Mammary epithelial cell (primary cell): ENCODE measurements at regions not wholly inside any gene's neighbourhood (a gene's known extent, or its start where the extent isn't known, plus 50 kb on each side); places are given as distances from the start of the nearest gene placed in this dataset.

Experiments used
- EZH2 ChIP-seq: IDR thresholded peaks from 2 replicates; pipeline ENCODE4 v1.6.1; 2012; ENCODE audit warnings: low read length, inconsistent platforms, borderline replicate concordance
- TF ChIP-seq, protein P1 (sequence below), 2 donors: IDR thresholded peaks in 1 of 2; conservative IDR thresholded peaks in 1 of 2; 2 replicates each; pipeline ENCODE4 v1.5.1; 2011 to 2012; ENCODE audit warnings: inconsistent platforms in 2 of 2, low read length in 2 of 2, mild to moderate bottlenecking in 2 of 2, control low read depth in 1 of 2, low read depth in 1 of 2; ENCODE audit not compliant: insufficient read depth in 1 of 2; ENCODE audit errors: extremely low read depth in 1 of 2

- TF ChIP-seq, protein P1, sequence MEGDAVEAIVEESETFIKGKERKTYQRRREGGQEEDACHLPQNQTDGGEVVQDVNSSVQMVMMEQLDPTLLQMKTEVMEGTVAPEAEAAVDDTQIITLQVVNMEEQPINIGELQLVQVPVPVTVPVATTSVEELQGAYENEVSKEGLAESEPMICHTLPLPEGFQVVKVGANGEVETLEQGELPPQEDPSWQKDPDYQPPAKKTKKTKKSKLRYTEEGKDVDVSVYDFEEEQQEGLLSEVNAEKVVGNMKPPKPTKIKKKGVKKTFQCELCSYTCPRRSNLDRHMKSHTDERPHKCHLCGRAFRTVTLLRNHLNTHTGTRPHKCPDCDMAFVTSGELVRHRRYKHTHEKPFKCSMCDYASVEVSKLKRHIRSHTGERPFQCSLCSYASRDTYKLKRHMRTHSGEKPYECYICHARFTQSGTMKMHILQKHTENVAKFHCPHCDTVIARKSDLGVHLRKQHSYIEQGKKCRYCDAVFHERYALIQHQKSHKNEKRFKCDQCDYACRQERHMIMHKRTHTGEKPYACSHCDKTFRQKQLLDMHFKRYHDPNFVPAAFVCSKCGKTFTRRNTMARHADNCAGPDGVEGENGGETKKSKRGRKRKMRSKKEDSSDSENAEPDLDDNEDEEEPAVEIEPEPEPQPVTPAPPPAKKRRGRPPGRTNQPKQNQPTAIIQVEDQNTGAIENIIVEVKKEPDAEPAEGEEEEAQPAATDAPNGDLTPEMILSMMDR (conservative IDR thresholded peaks at IDR 0.05 in 1 of 2, IDR thresholded peaks at IDR 0.05 in 1 of 2; ENCODE audit: extremely low read depth in 1 of 2, insufficient read depth in 1 of 2, low read depth in 1 of 2, low read length in 2 of 2): no peak
- no peak for TF ChIP-seq EZH2
Measured at GRCh38 chr10:56135828-56136227, 225.2 kb downstream of the ZWINT start.
